Neural crest cell (in vitro differentiated cells): ENCODE measurements at regions not wholly inside any gene's neighbourhood (a gene's known extent, or its start where the extent isn't known, plus 50 kb on each side); places are given as distances from the start of the nearest gene placed in this dataset.
"Not testable (repeated sequence)": the region's sequence is repeated elsewhere in the genome, so short reads cannot be mapped to it uniquely, and the experiment has no call there.

Source experiments
- DNase-seq: peaks from one replicate; pipeline ENCODE4 v3.0.0; 2021; ENCODE audit warnings: low read depth, mixed read lengths, low spot score
- H3K27ac Mint-ChIP-seq: one replicate; pipeline ENCODE4 v1.8.0; 2021; ENCODE audit warnings: mild to moderate bottlenecking, mixed read lengths; ENCODE audit not compliant: unreplicated experiment
- H3K27me3 Mint-ChIP-seq: 2 replicates; pipeline ENCODE4 v1.8.0; 2021; ENCODE audit warnings: low read depth, mild to moderate bottlenecking, mixed read lengths
- H3K36me3 Mint-ChIP-seq: 2 replicates; pipeline ENCODE4 v1.8.0; 2021; ENCODE audit warnings: low read depth, mild to moderate bottlenecking, mixed read lengths
- H3K4me1 Mint-ChIP-seq: 2 replicates; pipeline ENCODE4 v1.8.0; 2021; ENCODE audit warnings: mixed read lengths
- H3K4me3 Mint-ChIP-seq: one replicate; pipeline ENCODE4 v1.8.0; 2021; ENCODE audit warnings: mild to moderate bottlenecking, mixed read lengths
- H3K9me3 Mint-ChIP-seq: 2 replicates; pipeline ENCODE4 v1.8.0; 2021; ENCODE audit warnings: mixed read lengths
- TF ChIP-seq, protein P1 (sequence below): fragments of 200-600 bp; sonication (generic); conservative IDR thresholded peaks from 2 replicates; pipeline ENCODE4 v1.5.0; 2021; ENCODE audit warnings: antibody characterized with exemption, mild to moderate bottlenecking

DNA sequence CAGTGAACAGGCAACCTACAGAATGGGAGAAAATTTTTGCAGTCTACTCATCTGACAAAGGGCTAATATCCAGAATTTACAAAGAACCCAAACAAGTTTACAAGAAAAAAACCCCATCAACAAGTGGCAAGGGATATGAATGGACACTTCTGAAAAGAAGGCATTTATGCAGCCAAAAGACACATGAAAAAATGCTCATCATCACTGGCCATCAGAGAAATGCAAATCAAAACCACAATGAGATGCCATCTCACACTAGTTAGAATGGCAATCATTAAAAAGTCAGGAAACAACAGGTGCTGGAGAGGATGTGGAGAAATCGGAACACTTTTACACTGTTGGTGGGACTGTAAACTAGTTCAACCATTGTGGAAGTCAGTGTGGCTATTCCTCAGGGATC is 80.3 kb downstream of the ZNF474 start:
- not testable (repeated sequence) for H3K4me3 Mint-ChIP-seq, H3K27ac Mint-ChIP-seq, H3K27me3 Mint-ChIP-seq, DNase-seq, H3K4me1 Mint-ChIP-seq, H3K36me3 Mint-ChIP-seq
- H3K9me3 Mint-ChIP-seq, result peaks cover 20% of the 10 kb centered on the region

DNA sequence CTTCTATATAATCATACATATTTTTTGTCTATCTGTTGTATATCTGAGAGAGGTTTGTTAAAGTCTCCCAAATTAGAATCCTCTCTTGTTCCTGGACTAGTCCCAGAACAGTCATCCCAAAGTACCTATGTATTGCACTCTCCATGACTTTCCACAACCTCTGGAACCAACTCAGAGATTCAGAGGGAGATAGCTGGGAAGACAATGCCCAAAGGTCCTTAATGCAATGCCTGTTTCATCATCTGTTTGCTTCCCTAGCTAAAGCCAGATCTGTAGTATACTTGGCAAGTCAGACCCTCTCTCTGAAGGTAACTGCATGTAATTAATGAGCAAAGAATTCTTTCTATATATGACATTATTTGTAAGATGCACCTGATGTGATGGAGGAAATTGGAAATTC is 89.4 kb downstream of the ZNF474 start:
- Mint-ChIP-seq H3K9me3 (peaks cover 9% of the 10 kb centered on the region), H3K4me3 (no peak overlapping the region), H3K27me3 (peaks cover 2% of the 10 kb centered on the region), H3K4me1 (no peaks in the 10 kb centered on the region), H3K36me3 (peaks cover 4% of the 10 kb centered on the region), H3K27ac (no peak overlapping the region)
- TF ChIP-seq, protein P1, sequence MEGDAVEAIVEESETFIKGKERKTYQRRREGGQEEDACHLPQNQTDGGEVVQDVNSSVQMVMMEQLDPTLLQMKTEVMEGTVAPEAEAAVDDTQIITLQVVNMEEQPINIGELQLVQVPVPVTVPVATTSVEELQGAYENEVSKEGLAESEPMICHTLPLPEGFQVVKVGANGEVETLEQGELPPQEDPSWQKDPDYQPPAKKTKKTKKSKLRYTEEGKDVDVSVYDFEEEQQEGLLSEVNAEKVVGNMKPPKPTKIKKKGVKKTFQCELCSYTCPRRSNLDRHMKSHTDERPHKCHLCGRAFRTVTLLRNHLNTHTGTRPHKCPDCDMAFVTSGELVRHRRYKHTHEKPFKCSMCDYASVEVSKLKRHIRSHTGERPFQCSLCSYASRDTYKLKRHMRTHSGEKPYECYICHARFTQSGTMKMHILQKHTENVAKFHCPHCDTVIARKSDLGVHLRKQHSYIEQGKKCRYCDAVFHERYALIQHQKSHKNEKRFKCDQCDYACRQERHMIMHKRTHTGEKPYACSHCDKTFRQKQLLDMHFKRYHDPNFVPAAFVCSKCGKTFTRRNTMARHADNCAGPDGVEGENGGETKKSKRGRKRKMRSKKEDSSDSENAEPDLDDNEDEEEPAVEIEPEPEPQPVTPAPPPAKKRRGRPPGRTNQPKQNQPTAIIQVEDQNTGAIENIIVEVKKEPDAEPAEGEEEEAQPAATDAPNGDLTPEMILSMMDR, result no peak
- DNase-seq, result no peak

DNA sequence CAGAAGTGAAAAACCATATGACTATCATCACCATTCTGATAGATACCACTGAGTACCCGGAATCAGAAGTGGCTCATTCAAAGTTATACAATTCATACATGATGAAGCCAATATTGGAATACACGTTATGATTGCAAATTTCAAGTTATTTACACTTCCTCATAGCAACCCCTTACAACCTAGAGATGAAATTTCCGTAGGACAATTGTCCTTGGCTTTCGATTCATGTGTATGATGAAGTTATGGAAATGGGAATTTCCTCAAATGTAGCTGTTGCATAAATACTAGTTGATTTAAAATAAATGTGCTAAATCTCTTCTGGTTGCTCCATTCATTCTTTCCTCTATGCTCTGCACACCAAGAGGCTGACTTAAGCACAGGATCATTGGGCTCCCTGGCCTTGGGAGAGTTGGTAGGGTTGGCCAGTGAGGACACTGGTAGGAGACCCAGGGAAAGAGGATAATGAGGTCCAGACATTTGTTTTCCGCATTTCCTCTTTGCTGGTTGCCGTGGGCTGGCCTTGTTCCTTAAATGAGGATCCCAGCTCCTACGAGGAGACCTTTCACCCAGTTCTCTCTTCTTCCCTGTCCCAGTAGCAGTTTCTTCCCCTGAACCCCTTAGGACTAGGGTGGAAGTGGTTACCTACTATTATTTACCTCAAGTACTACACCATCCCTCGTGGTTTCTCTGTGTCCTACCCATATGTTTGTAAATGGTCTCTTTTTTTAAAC is 90.3 kb downstream of the ZNF474 start:
- Mint-ChIP-seq H3K9me3 (peaks cover 11% of the 10 kb centered on the region), H3K4me1 (no peaks in the 10 kb centered on the region), H3K36me3 (peaks cover 4% of the 10 kb centered on the region), H3K27me3 (peaks cover 2% of the 10 kb centered on the region), H3K27ac (no peak overlapping the region), H3K4me3 (no peak overlapping the region)
- TF ChIP-seq, protein P1, result no peak
- DNase-seq, result no peak

DNA sequence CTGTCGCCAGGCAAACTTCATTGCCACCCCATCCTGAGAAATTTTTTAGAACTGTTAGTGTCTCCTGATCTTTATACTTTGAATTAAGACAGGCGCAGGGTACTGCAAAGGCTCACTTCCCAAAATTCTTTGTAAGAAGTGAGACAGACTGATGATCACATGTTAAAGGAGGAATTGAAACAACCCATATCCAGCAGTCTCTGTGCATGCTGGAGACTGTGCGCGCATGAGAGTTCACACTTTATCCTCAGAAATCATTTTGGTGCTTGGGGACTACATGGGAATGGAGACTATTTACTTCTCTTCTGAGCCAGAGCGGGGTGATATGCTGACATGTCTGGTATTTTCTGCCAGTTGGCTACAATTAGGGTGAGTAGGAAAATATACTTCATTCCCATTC is 91.2 kb downstream of the ZNF474 start:
- TF ChIP-seq, protein P1, result no peak
- Mint-ChIP-seq H3K27ac (no peak overlapping the region), H3K9me3 (peaks cover 11% of the 10 kb centered on the region), H3K4me1 (no peaks in the 10 kb centered on the region), H3K4me3 (no peak overlapping the region), H3K27me3 (peaks cover 2% of the 10 kb centered on the region), H3K36me3 (peaks cover 4% of the 10 kb centered on the region)
- DNase-seq, result no peak

DNA sequence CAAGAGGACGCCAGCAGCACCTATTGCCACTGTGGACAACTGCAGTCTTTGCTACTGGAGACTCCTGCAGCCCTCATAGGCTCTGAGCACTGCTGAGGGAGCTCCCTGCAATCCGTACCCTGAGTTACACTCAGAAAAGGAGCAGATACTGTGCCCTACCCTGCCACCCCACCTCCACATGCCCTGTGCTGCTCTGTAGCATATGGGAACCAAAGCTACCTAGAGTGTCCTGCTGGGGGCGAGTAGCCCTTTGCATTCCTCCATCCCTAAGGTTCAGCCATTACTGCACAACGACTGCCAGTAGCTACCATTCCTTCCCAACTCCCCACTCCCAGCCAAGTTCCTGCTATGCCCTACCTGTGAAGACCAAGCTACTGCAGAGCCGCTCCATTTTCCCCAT is 90.2 kb upstream of the SNCAIP start:
- H3K4me3 Mint-ChIP-seq, result no peak overlapping the region
- peaks cover 11% of the 10 kb centered on the region for H3K9me3 Mint-ChIP-seq
- no peak overlapping the region for H3K27ac Mint-ChIP-seq
- H3K27me3 Mint-ChIP-seq, result peaks cover 2% of the 10 kb centered on the region
- H3K36me3 Mint-ChIP-seq, result peaks cover 4% of the 10 kb centered on the region
- no peaks in the 10 kb centered on the region for H3K4me1 Mint-ChIP-seq
- DNase-seq, result no peak
- TF ChIP-seq, protein P1, result no peak

DNA sequence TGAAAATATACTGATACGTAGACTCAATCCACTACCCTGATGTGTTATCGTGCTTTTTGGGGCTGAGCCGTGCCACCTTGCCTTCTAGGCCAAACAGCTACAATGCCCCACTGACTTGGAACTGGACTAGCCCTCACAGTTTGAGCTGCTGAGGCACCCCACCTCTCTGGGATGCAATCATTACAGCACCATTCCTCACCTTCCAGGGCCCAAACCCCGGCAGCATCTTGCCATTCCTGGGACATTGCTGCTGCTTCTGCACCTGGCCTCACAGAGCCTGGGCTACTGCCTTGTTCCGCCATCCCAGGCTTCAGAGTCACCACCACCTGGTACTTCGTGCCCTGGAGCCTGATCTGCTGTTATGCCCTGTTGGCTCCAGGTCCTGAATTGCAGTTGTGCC is 89.5 kb upstream of the SNCAIP start:
- peaks cover 11% of the 10 kb centered on the region for H3K9me3 Mint-ChIP-seq
- H3K36me3 Mint-ChIP-seq, result peaks cover 4% of the 10 kb centered on the region
- no peaks in the 10 kb centered on the region for H3K4me1 Mint-ChIP-seq
- TF ChIP-seq, protein P1, result no peak
- H3K27me3 Mint-ChIP-seq, result peaks cover 2% of the 10 kb centered on the region
- DNase-seq, result no peak
- H3K27ac Mint-ChIP-seq, result no peak overlapping the region
- no peak overlapping the region for H3K4me3 Mint-ChIP-seq
